RWPE1 (cell line): ENCODE measurements at regions not wholly inside any gene's neighbourhood (a gene's known extent, or its start where the extent isn't known, plus 50 kb on each side); places are given as distances from the start of the nearest gene placed in this dataset.
A peak's percentile ranks its signal among the peaks of the same experiment; 100 is the strongest.

Experiments
- CTCF ChIA-PET: fragments of 350-600 bp; sonication (Branson Sonifier 250); formaldehyde crosslinking; extraction: SDS; loops from one replicate; lab custom pipeline; 2021; lab: Yijun Ruan, JAX
- POLR2A ChIA-PET: fragments of 400-600 bp; formaldehyde crosslinking; extraction: SDS; loops from one replicate; lab custom pipeline; 2020; ENCODE audit warnings: antibody characterized with exemption; ENCODE audit not compliant: low non-redundant PET; lab: Yijun Ruan, JAX
- DNase-seq: peaks from one replicate; pipeline ENCODE4 v3.0.0; 2012; ENCODE audit warnings: low spot score
- H3K27ac ChIP-seq: fragments of 450-650 bp; 2 replicates; pipeline ENCODE4 v1.5.1; 2017
- CTCF ChIP-seq: fragments of 450-650 bp; conservative IDR thresholded peaks from 2 replicates; pipeline ENCODE4 v1.5.1; 2017; ENCODE audit warnings: low read depth, mild to moderate bottlenecking

- CTCF ChIA-PET: interaction anchor here (0.7 to 1.1 kb wide), 2 partner anchors 36 to 226 kb away, joined by 4 read pairs; no protein-coding TSS in a partner anchor
- H3K27ac ChIP-seq: no peak overlapping the region
- POLR2A ChIA-PET: no interaction called here
- TF ChIP-seq CTCF: no peak
- DNase-seq: no peak
These were observed 87.9 kb upstream of the BEND6 start for GRCh38 chr6:56866917-56867522.

- CTCF ChIA-PET: no interaction called here
- DNase-seq: no peak
- TF ChIP-seq CTCF: no peak
- no peak overlapping the region for H3K27ac ChIP-seq
- POLR2A ChIA-PET: interaction anchor here (0.7 kb wide), 1 partner anchor 17 kb away, joined by 3 read pairs; no protein-coding TSS in a partner anchor
These were observed 89.6 kb upstream of the BEND6 start for GRCh38 chr6:56865081-56865875.

GRCh38 chr6:56864171-56864616 is 90.7 kb upstream of the BEND6 start:
- TF ChIP-seq CTCF: no peak
- ChIA-PET CTCF (interaction anchor here (0.6 to 0.8 kb wide), 2 partner anchors 227 to 490 kb away, joined by 3 read pairs; no protein-coding TSS in a partner anchor), POLR2A (no interaction called here)
- no peak overlapping the region for H3K27ac ChIP-seq
- DNase-seq: peak; percentile 30

- CTCF ChIA-PET: interaction anchor here (0.6 to 0.8 kb wide), 2 partner anchors 226 to 489 kb away, joined by 3 read pairs; no protein-coding TSS in a partner anchor
- peak; percentile 89 for DNase-seq
These were observed 91.5 kb upstream of the BEND6 start for GRCh38 chr6:56863366-56863765.

GRCh38 chr6:56862415-56863175 is 92.3 kb upstream of the BEND6 start:
- ChIA-PET POLR2A (no interaction called here), CTCF (no interaction called here)
- DNase-seq: no peak
- TF ChIP-seq CTCF: no peak
- H3K27ac ChIP-seq: no peak overlapping the region

More at GRCh38 chr6:56863366-56863765, 91.5 kb upstream of the BEND6 start:
- TF ChIP-seq CTCF: no peak
- POLR2A ChIA-PET: no interaction called here
- H3K27ac ChIP-seq: no peak overlapping the region

GRCh38 chr6:56860475-56860874 is 94.4 kb upstream of the BEND6 start:
- POLR2A ChIA-PET: no interaction called here
- CTCF ChIA-PET: no interaction called here
- DNase-seq: peak; percentile 60
- no peak overlapping the region for H3K27ac ChIP-seq
- no peak for TF ChIP-seq CTCF
